NT2/D1 (cell line): ENCODE measurements at regions not wholly inside any gene's neighbourhood (a gene's known extent, or its start where the extent isn't known, plus 50 kb on each side); places are given as distances from the start of the nearest gene placed in this dataset.

Source experiments
- SUZ12 ChIP-seq: IDR thresholded peaks from 2 replicates; pipeline ENCODE4 v1.6.1; 2011; ENCODE audit not compliant: insufficient read length, insufficient read depth; ENCODE audit errors: extremely low read depth
- ZNF274 ChIP-seq: IDR thresholded peaks from 2 replicates; pipeline ENCODE4 v1.6.1; 2011; ENCODE audit warnings: mild to moderate bottlenecking, low read depth, low read length

DNA sequence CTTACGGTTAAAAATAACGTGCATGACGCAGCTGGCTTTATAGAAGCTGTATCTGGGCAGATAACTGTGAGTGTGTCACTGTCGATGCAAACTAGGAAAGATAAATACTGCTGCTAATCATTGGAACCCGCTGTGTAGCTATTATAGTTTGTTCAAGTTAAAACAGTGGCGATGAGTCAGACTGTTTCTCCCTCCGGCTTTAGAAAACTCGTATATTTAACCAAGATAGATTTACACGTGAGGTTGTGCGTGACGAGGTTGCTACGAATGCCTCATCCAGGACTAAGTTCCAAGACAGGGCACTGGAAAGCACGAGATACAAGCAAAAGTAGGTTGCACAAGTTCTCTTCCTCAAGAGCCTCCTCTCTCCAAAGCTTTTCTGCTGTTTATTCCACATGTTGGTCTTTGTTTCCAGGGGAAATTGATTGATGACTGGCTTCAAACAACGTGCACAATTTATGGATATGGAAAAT, 270.7 kb downstream of the FBXW7 start:
- TF ChIP-seq ZNF274 (no peak), SUZ12 (no peak)
